Keratinocyte (primary cell): ENCODE measurements at regions not wholly inside any gene's neighbourhood (a gene's known extent, or its start where the extent isn't known, plus 50 kb on each side); places are given as distances from the start of the nearest gene placed in this dataset.

ENCODE experiments used
- DNase-seq: peaks from one replicate; pipeline ENCODE4 v3.0.0-alpha.2; 2011; ENCODE audit warnings: low read depth, missing footprints, low spot score
- FAIRE-seq: peaks from 2 replicates; lab custom pipeline; 2011; peaks lifted over from hg19 to GRCh38; lab: Jason Lieb, UNC
- H2AFZ ChIP-seq: 2 replicates; pipeline ENCODE4 v1.6.0; 2012; ENCODE audit warnings: low read length, control low read depth, inconsistent platforms; ENCODE audit not compliant: control insufficient read depth
- H3K27ac ChIP-seq: 2 replicates; pipeline ENCODE4 v1.5.1; 2011; ENCODE audit warnings: low read length; ENCODE audit not compliant: control insufficient read depth, insufficient read depth
- H3K27me3 ChIP-seq: 3 replicates; pipeline ENCODE4 v1.6.0; 2011; ENCODE audit warnings: low read length; ENCODE audit not compliant: control insufficient read depth, insufficient read depth; ENCODE audit errors: extremely low read depth
- H3K36me3 ChIP-seq, 2 experiments: 2 replicates in 1 of 2; 3 replicates in 1 of 2; pipeline ENCODE4 v1.5.1; 2011; ENCODE audit warnings: low read length in 2 of 2, mild to moderate bottlenecking in 1 of 2; ENCODE audit not compliant: control insufficient read depth in 2 of 2, insufficient read depth in 2 of 2; ENCODE audit errors: extremely low read depth in 1 of 2
- H3K4me1 ChIP-seq: 3 replicates; pipeline ENCODE4 v1.5.1; 2011; ENCODE audit warnings: low read length; ENCODE audit not compliant: control insufficient read depth, insufficient read depth; ENCODE audit errors: extremely low read depth
- H3K4me2 ChIP-seq: 3 replicates; pipeline ENCODE4 v1.6.0; 2011; ENCODE audit warnings: low read depth, low read length; ENCODE audit not compliant: control insufficient read depth, insufficient read depth; ENCODE audit errors: extremely low read depth
- H3K4me3 ChIP-seq, 3 experiments: fragments of 200-600 bp in 1 of 3; sonication (generic) in 1 of 3; 2 replicates in 2 of 3; 3 replicates in 1 of 3; pipeline ENCODE4 v1.5.1; 2011 to 2016; ENCODE audit warnings: low read length in 3 of 3, mild to moderate bottlenecking in 3 of 3, control low read depth in 2 of 3, inconsistent platforms in 1 of 3, low read depth in 1 of 3, mixed read lengths in 1 of 3, mixed run types in 1 of 3, moderate library complexity in 1 of 3; ENCODE audit not compliant: control insufficient read depth in 2 of 3, insufficient read depth in 2 of 3; ENCODE audit errors: extremely low read depth in 1 of 3
- H3K79me2 ChIP-seq: 2 replicates; pipeline ENCODE4 v1.6.0; 2012; ENCODE audit warnings: low read length; ENCODE audit not compliant: control insufficient read depth, insufficient read depth
- H3K9ac ChIP-seq: 3 replicates; pipeline ENCODE4 v1.6.0; 2011; ENCODE audit warnings: low read length; ENCODE audit not compliant: control insufficient read depth, insufficient read depth; ENCODE audit errors: extremely low read depth
- H3K9me1 ChIP-seq: 3 replicates; pipeline ENCODE4 v1.6.0; 2011; ENCODE audit warnings: low read length; ENCODE audit not compliant: control insufficient read depth, insufficient read depth; ENCODE audit errors: extremely low read depth
- H3K9me3 ChIP-seq: 2 replicates; pipeline ENCODE4 v1.5.1; 2012; ENCODE audit warnings: low read depth, low read length; ENCODE audit not compliant: control insufficient read depth
- H4K20me1 ChIP-seq: 3 replicates; pipeline ENCODE4 v1.6.0; 2011; ENCODE audit warnings: low read length; ENCODE audit not compliant: control insufficient read depth, insufficient read depth; ENCODE audit errors: extremely low read depth
- CTCF ChIP-seq, 3 experiments: IDR thresholded peaks in 1 of 3; conservative IDR thresholded peaks in 1 of 3; optimal IDR thresholded peaks in 1 of 3; 2 replicates in 2 of 3; 3 replicates in 1 of 3; pipeline versions ENCODE3 to v1.5.1; 2011; ENCODE audit warnings: low read length in 3 of 3, mild to moderate bottlenecking in 3 of 3, moderate library complexity in 2 of 3, control low read depth in 1 of 3, inconsistent platforms in 1 of 3; ENCODE audit not compliant: insufficient read depth in 2 of 3; ENCODE audit errors: extremely low read depth in 1 of 3
- EZH2 ChIP-seq: IDR thresholded peaks from one replicate; pipeline ENCODE4 v1.6.1; 2012; ENCODE audit warnings: inconsistent platforms, mild to moderate bottlenecking, low read length, moderate library complexity
- dilution Hi-C: fragments of 300-500 bp; cut with MboI; formaldehyde crosslinking; loops from one replicate; pipeline ENCODE4 v1.7.0; 2020; ENCODE audit warnings: low sequenced_read_pairs; ENCODE audit not compliant: extremely low pct_ligation_motif_present

DNA sequence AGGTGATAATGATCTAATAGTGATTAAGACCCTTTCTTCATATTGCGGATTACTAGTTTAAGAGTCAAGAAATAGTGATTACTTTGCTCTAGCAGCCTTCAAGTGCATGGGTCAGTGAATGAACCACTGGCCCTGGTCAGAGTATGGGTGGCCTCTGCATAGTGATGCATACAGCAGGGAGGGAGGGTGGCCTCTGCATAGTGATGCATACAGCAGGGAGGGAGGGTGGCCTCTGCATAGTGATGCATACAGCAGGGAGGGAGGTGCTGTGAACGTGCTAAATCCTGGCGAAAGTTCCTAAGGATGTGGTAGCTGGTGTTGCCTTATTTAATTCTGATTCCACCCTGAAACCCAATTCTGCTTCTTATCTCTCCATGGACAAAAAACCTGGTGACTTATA lies 246.7 kb upstream of the ARSJ start:
- Histone ChIP-seq H2AFZ (no peak overlapping the region), H3K27ac (no peak overlapping the region), H3K9me3 (no peaks in the 10 kb centered on the region), H3K9me1 (no peaks in the 10 kb centered on the region), H3K36me3 (no peaks in the 10 kb centered on the region), H3K9ac (no peak overlapping the region), H3K27me3 (no peaks in the 10 kb centered on the region), H4K20me1 (no peaks in the 10 kb centered on the region), H3K4me2 (no peak overlapping the region), H3K4me3 (no peak overlapping the region), H3K79me2 (no peaks in the 10 kb centered on the region), H3K4me1 (no peaks in the 10 kb centered on the region)
- dilution Hi-C loops = no loop called here
- TF ChIP-seq CTCF (optimal IDR thresholded peaks at IDR 0.05 in 1 of 3, IDR thresholded peaks at IDR 0.05 in 1 of 3, conservative IDR thresholded peaks at IDR 0.05 in 1 of 3; ENCODE audit: extremely low read depth in 1 of 3, insufficient read depth in 2 of 3, low read length in 3 of 3) (no peak), EZH2 (no peak)
- FAIRE-seq (no peak), DNase-seq (no peak)

DNA sequence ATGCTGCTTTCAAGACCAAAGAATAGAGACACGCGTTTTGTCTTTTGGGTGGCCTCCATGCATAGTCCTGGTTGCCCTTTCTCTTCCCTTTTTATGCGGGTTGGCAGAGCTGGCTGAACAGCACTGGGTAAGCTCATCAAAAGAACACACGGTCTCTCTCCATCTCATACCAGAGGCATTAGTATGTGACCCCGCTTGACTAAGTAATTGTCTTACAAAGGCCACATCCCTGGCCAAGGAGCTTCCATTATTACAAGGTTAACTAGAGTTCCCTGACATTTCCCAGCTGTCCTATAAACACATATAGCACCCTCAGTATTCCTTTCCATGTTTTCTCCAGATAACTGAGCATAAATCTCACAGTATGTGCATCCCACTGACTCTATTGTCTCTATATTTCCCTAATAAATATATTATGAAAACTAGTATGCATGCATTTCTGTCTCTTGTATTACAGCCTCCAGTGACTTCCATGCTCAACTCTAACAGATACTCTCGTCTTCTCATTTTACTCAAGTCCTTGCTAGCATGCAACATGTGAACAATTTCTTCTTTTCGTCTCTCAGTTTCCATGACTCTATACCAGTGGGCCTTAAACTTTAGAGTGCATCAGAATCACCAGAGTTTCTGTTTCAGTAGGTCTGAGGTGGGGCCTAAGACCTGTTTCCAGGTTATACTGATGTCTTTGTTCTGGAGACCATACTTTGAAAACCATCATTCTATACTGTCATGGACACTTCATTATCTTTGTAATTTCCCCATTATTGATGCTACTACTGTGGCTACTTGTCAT lies 247.7 kb upstream of the ARSJ start:
- FAIRE-seq (no peak), DNase-seq (no peak)
- Histone ChIP-seq H3K4me2 (no peak overlapping the region), H3K79me2 (no peaks in the 10 kb centered on the region), H3K9me1 (no peaks in the 10 kb centered on the region), H3K36me3 (no peaks in the 10 kb centered on the region), H4K20me1 (no peaks in the 10 kb centered on the region), H3K27me3 (no peaks in the 10 kb centered on the region), H3K9me3 (no peaks in the 10 kb centered on the region), H3K4me3 (no peak overlapping the region), H3K27ac (no peak overlapping the region), H3K9ac (no peak overlapping the region), H2AFZ (no peak overlapping the region), H3K4me1 (no peaks in the 10 kb centered on the region)
- TF ChIP-seq EZH2 = no peak
- no peak for TF ChIP-seq CTCF (optimal IDR thresholded peaks at IDR 0.05 in 1 of 3, IDR thresholded peaks at IDR 0.05 in 1 of 3, conservative IDR thresholded peaks at IDR 0.05 in 1 of 3; ENCODE audit: extremely low read depth in 1 of 3, insufficient read depth in 2 of 3, low read length in 3 of 3)
- dilution Hi-C loops = no loop called here
